CD8-positive, alpha-beta memory T cell (primary cell): ENCODE measurements at regions not wholly inside any gene's neighbourhood (a gene's known extent, or its start where the extent isn't known, plus 50 kb on each side); places are given as distances from the start of the nearest gene placed in this dataset.

Experiments
- CTCF ChIA-PET: fragments of 350-600 bp; sonication (Branson Sonifier 250); formaldehyde crosslinking; loops from one replicate; lab custom pipeline; 2021; ENCODE audit warnings: antibody characterized with exemption; lab: Charles Lee
- POLR2A ChIA-PET: fragments of 350-600 bp; sonication (Branson Sonifier 250); formaldehyde crosslinking; loops from one replicate; lab custom pipeline; 2021; ENCODE audit warnings: antibody characterized with exemption; lab: Charles Lee
- DNase-seq, 5 donors: peaks; one replicate each; pipeline versions ENCODE4 v3.0.0 to v3.0.0-alpha.2; 2020 to 2022; ENCODE audit warnings: mixed read lengths in 1 of 5
- H3K27ac ChIP-seq: one replicate; pipeline ENCODE4 v1.7.0; 2013; ENCODE audit warnings: low read depth, mild to moderate bottlenecking, low read length, moderate library complexity
- H3K27me3 ChIP-seq: 2 replicates; pipeline ENCODE4 v1.7.0; 2013; ENCODE audit warnings: low read length, mild to moderate bottlenecking; ENCODE audit not compliant: insufficient read depth, poor library complexity, severe bottlenecking
- H3K36me3 ChIP-seq: 2 replicates; pipeline ENCODE4 v1.7.0; 2013; ENCODE audit warnings: mild to moderate bottlenecking, low read length, moderate library complexity; ENCODE audit not compliant: insufficient read depth
- H3K4me1 ChIP-seq: 2 replicates; pipeline ENCODE4 v1.7.0; 2013; ENCODE audit warnings: mild to moderate bottlenecking, low read length, moderate library complexity; ENCODE audit not compliant: insufficient read depth
- H3K4me3 ChIP-seq: 2 replicates; pipeline ENCODE4 v1.7.0; 2013; ENCODE audit warnings: mild to moderate bottlenecking, low read length
- H3K9me3 ChIP-seq: 2 replicates; pipeline ENCODE4 v1.7.0; 2013; ENCODE audit warnings: mild to moderate bottlenecking, low read length
- H3K27ac Mint-ChIP-seq, 8 donors: one replicate each; pipeline ENCODE4 v1.8.0; 2020 to 2021; ENCODE audit warnings: mixed read lengths in 8 of 8, mild to moderate bottlenecking in 6 of 8, inconsistent platforms in 3 of 8, moderate library complexity in 3 of 8
- H3K27me3 Mint-ChIP-seq, 2 donors: one replicate each; pipeline ENCODE4 v1.8.0; 2020 to 2021; ENCODE audit warnings: mixed read lengths in 2 of 2, mild to moderate bottlenecking in 1 of 2, moderate library complexity in 1 of 2
- H3K36me3 Mint-ChIP-seq, 3 donors: one replicate each; pipeline ENCODE4 v1.8.0; 2020 to 2021; ENCODE audit warnings: mixed read lengths in 3 of 3, inconsistent platforms in 1 of 3, mild to moderate bottlenecking in 1 of 3
- H3K4me1 Mint-ChIP-seq, 3 donors: one replicate each; pipeline ENCODE4 v1.8.0; 2020 to 2021; ENCODE audit warnings: mixed read lengths in 3 of 3, inconsistent platforms in 1 of 3, mild to moderate bottlenecking in 1 of 3
- H3K4me3 Mint-ChIP-seq, 7 donors: one replicate each; pipeline ENCODE4 v1.8.0; 2020 to 2021; ENCODE audit warnings: mixed read lengths in 7 of 7, mild to moderate bottlenecking in 6 of 7, moderate library complexity in 4 of 7, inconsistent platforms in 2 of 7
- H3K9me3 Mint-ChIP-seq, 5 donors: one replicate each; pipeline ENCODE4 v1.8.0; 2020 to 2022; ENCODE audit warnings: mixed read lengths in 5 of 5, mild to moderate bottlenecking in 3 of 5, moderate library complexity in 2 of 5, inconsistent platforms in 1 of 5

DNA sequence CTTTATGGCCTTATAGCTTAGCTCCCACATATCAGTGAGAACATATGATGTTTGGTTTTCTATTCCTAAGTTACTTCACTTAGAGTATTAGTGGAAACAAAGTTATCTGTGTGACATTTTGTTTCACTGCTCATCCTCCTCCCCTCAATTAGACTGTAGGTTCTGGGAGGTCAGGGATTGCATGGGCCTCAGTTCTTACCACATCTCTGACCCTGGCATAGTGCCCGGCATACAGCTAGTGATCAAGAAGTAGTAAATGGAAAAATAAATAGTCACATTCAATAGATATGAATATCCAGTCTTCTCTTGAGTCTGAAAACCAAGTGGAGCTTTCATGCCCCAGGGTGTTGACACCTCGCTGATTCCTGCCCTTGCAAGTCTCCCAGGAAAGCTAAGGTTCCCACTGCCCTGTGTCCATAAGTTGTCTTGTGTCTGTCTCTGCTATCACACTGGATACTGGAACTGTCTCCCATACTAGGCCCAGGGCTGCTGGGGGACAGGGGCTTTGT is 249.5 kb upstream of the TSHZ3 start:
- no peak for DNase-seq
- H3K4me1 ChIP-seq: no peaks in the 10 kb centered on the region
- H3K9me3 ChIP-seq: no peaks in the 10 kb centered on the region
- ChIA-PET CTCF (no interaction called here), POLR2A (no interaction called here)
- no peak overlapping the region for H3K27ac Mint-ChIP-seq
- H3K4me1 Mint-ChIP-seq: no peaks in the 10 kb centered on the region
- H3K4me3 ChIP-seq: no peak overlapping the region
- no peaks in the 10 kb centered on the region for H3K36me3 Mint-ChIP-seq
- no peak overlapping the region for H3K27ac ChIP-seq
- no peaks in the 10 kb centered on the region for H3K27me3 ChIP-seq
- no peaks in the 10 kb centered on the region for H3K36me3 ChIP-seq
- H3K27me3 Mint-ChIP-seq: peaks cover 3 to 4% of the 10 kb centered on the region in 2 donors
- H3K4me3 Mint-ChIP-seq: no peak overlapping the region
- H3K9me3 Mint-ChIP-seq: peaks cover 0 to 9% (median 0%) of the 10 kb centered on the region in 5 donors

DNA sequence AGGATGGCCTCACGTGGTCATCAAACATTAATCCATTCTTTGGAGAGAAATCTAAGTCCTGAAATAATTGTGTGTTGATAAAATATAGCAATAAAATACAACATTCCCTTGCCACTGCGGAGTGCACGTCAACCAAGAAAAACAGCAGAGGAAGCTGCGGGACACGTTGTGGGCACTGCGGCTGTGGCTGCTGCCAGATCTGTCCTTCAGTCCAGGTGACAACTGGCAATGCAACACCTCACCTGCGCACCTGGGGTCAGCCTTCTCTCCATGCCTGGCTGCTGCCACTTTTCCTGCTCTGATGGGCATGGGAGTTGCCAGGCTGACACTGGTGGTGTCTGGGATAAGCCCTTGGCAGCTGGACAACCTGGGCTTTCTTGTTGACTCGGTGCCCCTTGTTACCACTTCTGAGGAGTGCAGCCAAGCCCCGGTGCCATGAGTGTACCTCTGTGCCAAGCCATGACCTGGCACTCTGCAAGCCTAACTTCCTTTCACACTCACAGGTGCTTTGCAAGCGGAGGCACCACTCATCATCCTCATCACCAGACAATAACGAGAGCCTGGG is 251.6 kb upstream of the TSHZ3 start:
- Histone ChIP-seq H3K27me3 (no peaks in the 10 kb centered on the region), H3K4me3 (no peak overlapping the region), H3K27ac (no peak overlapping the region), H3K4me1 (no peaks in the 10 kb centered on the region), H3K9me3 (no peaks in the 10 kb centered on the region), H3K36me3 (no peaks in the 10 kb centered on the region)
- H3K9me3 Mint-ChIP-seq: peaks cover 0 to 9% (median 0%) of the 10 kb centered on the region in 5 donors
- POLR2A ChIA-PET: no interaction called here
- H3K4me3 Mint-ChIP-seq: no peak overlapping the region
- no peaks in the 10 kb centered on the region for H3K4me1 Mint-ChIP-seq
- no peak overlapping the region for H3K27ac Mint-ChIP-seq
- H3K27me3 Mint-ChIP-seq: peaks cover 3 to 5% of the 10 kb centered on the region in 2 donors
- CTCF ChIA-PET: no interaction called here
- no peak for DNase-seq
- H3K36me3 Mint-ChIP-seq: no peaks in the 10 kb centered on the region

DNA sequence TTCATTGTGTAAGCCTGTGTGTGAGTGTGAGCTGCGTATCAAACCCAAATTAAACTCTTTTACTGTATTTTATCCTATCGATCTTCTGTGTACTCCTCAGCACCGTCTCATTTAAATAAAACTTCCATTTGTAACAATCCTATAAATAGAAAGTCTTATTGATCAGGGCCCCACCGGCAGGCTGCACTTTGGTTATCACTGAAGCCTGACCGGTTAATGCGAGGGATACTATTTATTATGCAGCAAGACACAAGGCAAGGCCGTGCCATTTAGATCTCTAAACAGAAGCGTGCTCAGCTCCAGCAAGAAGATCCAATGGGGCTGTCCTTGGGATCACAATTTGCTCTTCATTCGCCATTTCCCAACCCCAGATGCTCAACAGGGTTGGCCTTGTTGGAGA is 252.6 kb upstream of the TSHZ3 start:
- no peaks in the 10 kb centered on the region for H3K27me3 ChIP-seq
- H3K4me3 ChIP-seq: no peak overlapping the region
- Mint-ChIP-seq H3K4me1 (no peaks in the 10 kb centered on the region), H3K9me3 (peaks cover 0 to 3% (median 0%) of the 10 kb centered on the region in 5 donors), H3K27ac (no peak overlapping the region), H3K27me3 (peaks cover 3 to 5% of the 10 kb centered on the region in 2 donors), H3K36me3 (no peaks in the 10 kb centered on the region), H3K4me3 (no peak overlapping the region)
- H3K9me3 ChIP-seq: no peaks in the 10 kb centered on the region
- H3K36me3 ChIP-seq: no peaks in the 10 kb centered on the region
- ChIA-PET CTCF (no interaction called here), POLR2A (no interaction called here)
- DNase-seq: no peak
- H3K27ac ChIP-seq: no peak overlapping the region
- no peaks in the 10 kb centered on the region for H3K4me1 ChIP-seq

DNA sequence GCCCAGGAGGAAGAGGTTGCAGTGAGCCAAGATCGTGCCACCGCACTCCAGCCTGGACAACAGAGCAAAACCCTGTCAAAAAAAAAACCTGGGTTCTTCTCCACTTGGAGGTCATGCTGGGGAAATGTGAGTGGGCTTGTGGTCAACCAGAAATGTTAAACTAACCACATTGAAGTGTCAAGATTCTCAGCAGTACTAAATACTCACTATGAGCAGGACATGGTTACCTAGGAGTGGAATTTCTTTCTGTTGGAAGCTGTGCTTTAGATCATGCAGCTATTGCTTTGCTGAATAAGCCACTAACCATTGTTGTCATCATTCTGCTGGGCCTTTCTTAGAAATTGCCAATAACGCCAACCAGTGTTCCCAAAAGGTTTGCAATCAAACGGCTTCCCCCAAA is 253.3 kb upstream of the TSHZ3 start:
- Mint-ChIP-seq H3K27ac (no peak overlapping the region), H3K4me1 (no peaks in the 10 kb centered on the region), H3K27me3 (peaks cover 3 to 5% of the 10 kb centered on the region in 2 donors), H3K4me3 (no peak overlapping the region), H3K36me3 (no peaks in the 10 kb centered on the region), H3K9me3 (peaks cover 0 to 3% (median 0%) of the 10 kb centered on the region in 5 donors)
- H3K27me3 ChIP-seq: no peaks in the 10 kb centered on the region
- no peaks in the 10 kb centered on the region for H3K4me1 ChIP-seq
- H3K36me3 ChIP-seq: no peaks in the 10 kb centered on the region
- CTCF ChIA-PET: no interaction called here
- no peaks in the 10 kb centered on the region for H3K9me3 ChIP-seq
- H3K4me3 ChIP-seq: no peak overlapping the region
- POLR2A ChIA-PET: no interaction called here
- no peak for DNase-seq
- no peak overlapping the region for H3K27ac ChIP-seq

DNA sequence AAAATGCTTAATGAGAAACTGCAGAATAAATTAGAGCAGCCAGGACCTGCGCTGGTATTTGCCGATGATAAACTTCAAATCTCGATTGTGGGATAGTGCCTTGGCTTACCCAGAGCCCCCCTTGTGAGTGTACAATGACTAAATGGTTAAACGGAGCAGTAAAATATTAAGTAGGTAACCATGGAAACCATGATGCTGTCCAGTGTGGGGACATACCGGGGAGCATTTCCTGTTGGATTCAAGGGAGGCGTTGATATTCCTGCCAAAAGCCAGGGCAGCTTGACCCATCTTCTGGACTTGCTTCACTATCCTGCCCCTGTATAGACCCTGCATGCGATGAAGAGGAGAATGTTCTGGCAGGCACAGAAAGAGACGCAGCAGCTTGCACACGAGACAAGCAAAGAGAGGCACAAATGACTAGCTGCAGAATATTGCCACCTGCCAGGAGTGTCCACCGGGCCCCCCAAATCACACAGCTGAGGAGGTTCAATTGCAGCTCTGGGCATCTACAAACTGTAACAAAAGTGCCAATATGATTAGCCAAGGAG is 255.3 kb upstream of the TSHZ3 start:
- Histone ChIP-seq H3K27me3 (no peaks in the 10 kb centered on the region), H3K9me3 (no peaks in the 10 kb centered on the region), H3K4me1 (no peaks in the 10 kb centered on the region), H3K27ac (no peak overlapping the region), H3K4me3 (no peak overlapping the region), H3K36me3 (no peaks in the 10 kb centered on the region)
- Mint-ChIP-seq H3K36me3 (no peaks in the 10 kb centered on the region), H3K27ac (no peak overlapping the region), H3K4me1 (no peaks in the 10 kb centered on the region), H3K27me3 (peaks cover 3 to 10% of the 10 kb centered on the region in 2 donors), H3K4me3 (no peak overlapping the region), H3K9me3 (peaks cover 0 to 3% (median 0%) of the 10 kb centered on the region in 5 donors)
- ChIA-PET CTCF (no interaction called here), POLR2A (no interaction called here)
- DNase-seq: no peak

DNA sequence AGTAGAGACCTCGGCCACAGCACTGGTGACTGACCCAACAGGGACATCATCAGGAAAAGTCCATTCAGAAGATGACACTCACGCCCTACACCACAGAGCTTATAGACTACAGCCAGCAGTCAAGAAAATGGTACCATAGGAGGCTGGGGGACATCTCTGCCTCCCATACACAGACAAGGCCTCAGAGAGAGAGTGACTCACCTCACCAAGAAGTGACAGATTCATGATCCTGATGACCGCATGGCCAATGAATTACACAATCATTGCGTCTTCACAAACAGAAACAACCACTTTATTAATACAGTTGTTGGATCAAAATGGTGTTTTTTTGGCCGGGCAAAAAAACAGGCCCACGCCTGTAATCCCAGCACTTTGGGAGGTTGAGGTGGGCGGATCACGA is 260.8 kb upstream of the TSHZ3 start:
- ChIA-PET CTCF (no interaction called here), POLR2A (no interaction called here)
- H3K36me3 ChIP-seq: no peaks in the 10 kb centered on the region
- Mint-ChIP-seq H3K4me3 (no peak overlapping the region), H3K36me3 (no peaks in the 10 kb centered on the region), H3K4me1 (no peaks in the 10 kb centered on the region), H3K27ac (no peak overlapping the region), H3K9me3 (no peaks in the 10 kb centered on the region), H3K27me3 (peaks cover 0 to 11% of the 10 kb centered on the region in 2 donors)
- H3K4me3 ChIP-seq: no peak overlapping the region
- H3K9me3 ChIP-seq: no peaks in the 10 kb centered on the region
- DNase-seq: no peak
- H3K27me3 ChIP-seq: no peaks in the 10 kb centered on the region
- no peak overlapping the region for H3K27ac ChIP-seq
- no peaks in the 10 kb centered on the region for H3K4me1 ChIP-seq

DNA sequence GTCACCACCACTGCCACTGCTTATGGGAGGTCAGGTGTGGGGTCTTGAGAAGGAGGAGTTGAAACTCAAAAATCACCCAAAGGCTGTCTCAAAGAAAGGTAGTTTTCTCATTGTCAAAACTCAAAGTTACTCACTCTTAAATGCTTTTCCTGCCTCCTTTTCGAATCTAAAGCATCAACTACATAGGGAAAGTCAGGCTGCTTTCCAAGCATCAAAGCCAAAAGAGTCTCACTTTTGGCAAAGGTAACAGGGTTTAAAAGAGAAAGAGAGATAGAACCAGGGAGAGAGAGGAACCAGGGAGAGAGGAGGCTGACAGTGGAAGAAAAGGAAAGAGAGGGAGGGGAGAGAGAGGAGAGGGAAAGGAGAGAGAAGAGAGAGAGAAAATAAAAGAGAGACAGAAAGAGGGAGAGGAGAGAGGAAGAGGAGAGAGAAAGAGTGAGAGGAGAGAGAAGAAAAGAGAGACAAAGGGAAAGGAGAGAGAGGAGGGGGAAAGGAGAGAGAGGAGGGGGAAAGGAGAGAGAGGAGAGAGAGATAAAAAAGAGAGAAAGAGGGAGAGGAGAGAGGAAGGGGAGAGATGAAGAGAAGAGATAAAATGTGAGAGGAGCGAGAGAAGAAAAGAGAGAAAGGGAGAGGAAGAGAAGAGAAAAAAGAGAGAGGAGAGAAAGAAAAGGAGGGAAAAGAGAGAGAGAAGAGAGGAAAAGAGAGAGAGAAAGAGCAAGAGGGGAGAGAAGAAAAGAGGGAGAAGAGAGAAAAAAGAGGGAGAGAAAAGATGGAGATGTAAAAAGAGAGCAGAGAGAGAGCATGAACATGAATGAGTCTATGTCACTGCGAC is 262.0 kb upstream of the TSHZ3 start:
- H3K27me3 Mint-ChIP-seq: peaks cover 0 to 9% of the 10 kb centered on the region in 2 donors
- H3K4me3 ChIP-seq: no peak overlapping the region
- no peak overlapping the region for H3K27ac ChIP-seq
- H3K27me3 ChIP-seq: no peaks in the 10 kb centered on the region
- ChIA-PET CTCF (no interaction called here), POLR2A (no interaction called here)
- no peak for DNase-seq
- H3K4me1 ChIP-seq: no peaks in the 10 kb centered on the region
- peak overlapping the region in 1 of 8 donors; percentile 42 for H3K27ac Mint-ChIP-seq
- H3K36me3 ChIP-seq: no peaks in the 10 kb centered on the region
- no peaks in the 10 kb centered on the region for H3K4me1 Mint-ChIP-seq
- H3K9me3 ChIP-seq: no peaks in the 10 kb centered on the region
- H3K4me3 Mint-ChIP-seq: no peak overlapping the region
- H3K36me3 Mint-ChIP-seq: no peaks in the 10 kb centered on the region
- H3K9me3 Mint-ChIP-seq: no peaks in the 10 kb centered on the region

DNA sequence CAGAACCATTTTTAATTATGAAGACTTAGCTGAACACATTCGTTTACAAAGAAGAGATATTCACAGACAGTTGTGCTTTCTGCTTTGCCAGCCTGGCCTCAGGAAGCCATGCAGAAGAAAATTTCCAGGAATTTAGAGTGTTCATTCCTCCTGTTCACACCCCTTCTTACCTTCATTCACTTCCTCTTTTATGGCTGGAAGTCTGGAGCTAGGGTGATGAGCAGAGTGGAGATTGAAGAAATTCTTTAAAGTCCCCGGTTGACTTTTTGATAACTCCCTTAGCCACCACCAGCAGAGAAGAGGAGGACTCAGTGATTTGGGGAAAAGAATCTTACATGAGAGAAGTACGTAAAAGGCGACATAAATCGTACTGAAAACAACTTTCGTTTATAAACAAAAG is 263.6 kb upstream of the TSHZ3 start:
- H3K36me3 Mint-ChIP-seq: no peaks in the 10 kb centered on the region
- H3K27ac ChIP-seq: no peak overlapping the region
- no peaks in the 10 kb centered on the region for H3K4me1 Mint-ChIP-seq
- CTCF ChIA-PET: no interaction called here
- H3K4me1 ChIP-seq: no peaks in the 10 kb centered on the region
- no peak overlapping the region for H3K4me3 Mint-ChIP-seq
- H3K36me3 ChIP-seq: no peaks in the 10 kb centered on the region
- H3K27ac Mint-ChIP-seq: no peak overlapping the region
- peaks cover 0 to 9% of the 10 kb centered on the region in 2 donors for H3K27me3 Mint-ChIP-seq
- peaks cover 0 to 3% (median 0%) of the 10 kb centered on the region in 5 donors for H3K9me3 Mint-ChIP-seq
- no peak overlapping the region for H3K4me3 ChIP-seq
- H3K9me3 ChIP-seq: no peaks in the 10 kb centered on the region
- POLR2A ChIA-PET: no interaction called here
- H3K27me3 ChIP-seq: no peaks in the 10 kb centered on the region
- DNase-seq: no peak
